HG03457 (cell line): ENCODE measurements at regions not wholly inside any gene's neighbourhood (a gene's known extent, or its start where the extent isn't known, plus 50 kb on each side); places are given as distances from the start of the nearest gene placed in this dataset.

ENCODE experiments used
- ATAC-seq: cut with Tn5 transposase; IDR thresholded peaks from one replicate; pipeline ENCODE4 v1.9.1; 2021; ENCODE audit warnings: moderate number of reproducible peaks; ENCODE audit not compliant: unreplicated experiment

- ATAC-seq: no peak
Observed at GRCh38 chr3:159825216-159825854, 163.3 kb upstream of the IL12A start.

- no peak for ATAC-seq
Observed at GRCh38 chr3:159828542-159828943, 160.1 kb upstream of the IL12A start.

GRCh38 chr3:159829056-159829455 lies 159.6 kb upstream of the IL12A start:
- ATAC-seq: no peak

- no peak for ATAC-seq
Observed at GRCh38 chr3:159829539-159830227, 159.0 kb upstream of the IL12A start.

- no peak for ATAC-seq
Observed at GRCh38 chr3:159830523-159831154, 158.0 kb upstream of the IL12A start.

GRCh38 chr3:159831466-159831865 lies 157.2 kb upstream of the IL12A start:
- ATAC-seq: peak; percentile 32

- peak; percentile 87 for ATAC-seq
Observed at GRCh38 chr3:159832024-159832423, 156.6 kb upstream of the IL12A start.

GRCh38 chr3:159835126-159835525 lies 153.5 kb upstream of the IL12A start:
- ATAC-seq: no peak

- no peak for ATAC-seq
Observed at GRCh38 chr3:159837725-159838124, 150.9 kb upstream of the IL12A start.

GRCh38 chr3:159838938-159839337 lies 149.7 kb upstream of the IL12A start:
- no peak for ATAC-seq

GRCh38 chr3:159839561-159840379 lies 148.9 kb upstream of the IL12A start, which contains the start of gene SCHIP1:
Gene SCHIP1, plus strand, starts transcription at chr3:159839861.
- ATAC-seq: no peak

- ATAC-seq: no peak
Observed at GRCh38 chr3:159840703-159841299, 147.8 kb upstream of the IL12A start.

- no peak for ATAC-seq
Observed at GRCh38 chr3:159841766-159842165, 146.9 kb upstream of the IL12A start.

- ATAC-seq: no peak
Observed at GRCh38 chr3:159843840-159844730, 144.6 kb upstream of the IL12A start.

GRCh38 chr3:159844801-159845261 lies 143.8 kb upstream of the IL12A start:
- ATAC-seq: no peak

- no peak for ATAC-seq
Observed at GRCh38 chr3:159845737-159846136, 142.9 kb upstream of the IL12A start.

- no peak for ATAC-seq
Observed at GRCh38 chr3:159846255-159846654, 142.4 kb upstream of the IL12A start.

GRCh38 chr3:159848348-159849118 lies 140.1 kb upstream of the IL12A start:
- no peak for ATAC-seq

- no peak for ATAC-seq
Observed at GRCh38 chr3:159850481-159850880, 138.2 kb upstream of the IL12A start.
